Right lung (tissue), 2 donors: ENCODE measurements at regions not wholly inside any gene's neighbourhood (a gene's known extent, or its start where the extent isn't known, plus 50 kb on each side); places are given as distances from the start of the nearest gene placed in this dataset.
"Not testable (repeated sequence)": the region's sequence is repeated elsewhere in the genome, so short reads cannot be mapped to it uniquely, and the experiment has no call there.

Experiments used
- DNase-seq, 2 donors: peaks; one replicate each; pipeline ENCODE4 v3.0.0-alpha.2; 2013

DNA sequence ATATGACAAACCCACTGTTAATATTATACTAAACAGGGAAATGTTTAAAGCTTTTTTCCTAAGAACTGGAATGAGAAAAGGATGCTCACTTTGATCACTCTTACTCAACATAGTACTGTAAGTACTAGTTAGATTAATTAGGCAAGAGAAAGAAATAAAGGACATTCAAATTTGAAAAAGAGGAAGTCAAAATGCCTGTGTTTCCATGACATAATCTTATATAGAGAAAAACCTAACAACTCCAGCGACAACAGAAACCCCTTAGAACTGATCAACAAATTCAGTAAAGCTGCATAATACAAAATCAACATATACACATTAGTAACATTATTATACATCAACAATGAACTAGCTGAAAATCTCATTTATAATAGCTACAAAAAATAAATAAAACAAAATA, 200.6 kb upstream of the ROBO1 start:
- no peak for DNase-seq

DNA sequence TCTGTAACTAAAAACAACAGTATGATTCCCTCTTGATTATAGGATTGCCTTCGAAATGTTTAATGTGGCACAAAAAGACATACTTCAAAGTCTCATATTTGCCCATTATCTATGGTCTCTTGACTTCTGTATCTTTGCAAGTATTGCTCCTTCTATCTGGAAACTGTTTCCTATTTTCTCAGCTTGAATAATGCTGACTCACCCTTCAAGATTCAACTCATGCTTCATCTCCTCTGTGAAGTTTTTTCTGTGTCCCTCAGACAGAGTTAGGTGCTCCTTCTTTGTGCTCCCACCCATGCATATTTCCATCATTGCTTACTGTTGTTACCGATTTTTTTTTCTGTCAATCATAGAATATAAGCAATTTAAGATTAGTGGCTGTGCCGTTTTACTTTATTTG, 192.8 kb upstream of the ROBO1 start:
- DNase-seq = no peak

DNA sequence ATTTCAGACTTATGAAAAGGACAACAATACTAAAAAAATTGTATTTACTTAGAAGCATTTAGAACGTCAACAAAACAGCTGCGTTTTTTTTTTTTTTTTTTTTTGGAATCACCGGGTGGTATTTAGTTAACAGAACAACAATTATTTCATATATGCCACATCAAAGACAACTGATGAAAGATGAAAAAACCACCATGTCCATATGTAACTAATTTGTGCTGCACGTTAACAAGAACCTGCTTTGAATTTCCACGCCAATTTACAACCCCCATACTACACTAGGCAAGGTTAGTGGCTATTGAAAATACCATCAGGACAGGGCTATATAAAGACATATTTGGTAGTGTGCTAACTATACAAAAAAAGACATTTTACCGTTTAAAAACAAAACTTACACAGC, 189.3 kb upstream of the ROBO1 start:
- DNase-seq = no peak

DNA sequence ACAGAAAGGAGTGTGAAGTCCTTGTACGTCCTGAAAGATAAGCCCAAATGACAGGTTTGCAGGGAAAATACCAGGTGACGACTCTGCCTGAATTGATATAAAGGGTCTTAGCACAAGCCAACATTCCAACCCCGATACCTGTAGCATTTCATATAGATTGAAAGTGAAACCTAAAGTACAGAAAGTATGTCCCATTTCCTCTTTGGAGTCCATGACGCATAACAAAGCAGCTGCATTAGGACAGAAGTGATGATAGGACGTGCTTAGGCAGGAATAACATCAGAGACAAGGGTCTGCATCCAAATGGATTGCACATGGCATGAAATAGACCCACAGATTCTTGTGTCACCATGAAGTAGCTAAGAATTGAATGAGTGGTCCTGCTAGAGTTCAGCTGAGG, 187.0 kb upstream of the ROBO1 start:
- DNase-seq = no peak

DNA sequence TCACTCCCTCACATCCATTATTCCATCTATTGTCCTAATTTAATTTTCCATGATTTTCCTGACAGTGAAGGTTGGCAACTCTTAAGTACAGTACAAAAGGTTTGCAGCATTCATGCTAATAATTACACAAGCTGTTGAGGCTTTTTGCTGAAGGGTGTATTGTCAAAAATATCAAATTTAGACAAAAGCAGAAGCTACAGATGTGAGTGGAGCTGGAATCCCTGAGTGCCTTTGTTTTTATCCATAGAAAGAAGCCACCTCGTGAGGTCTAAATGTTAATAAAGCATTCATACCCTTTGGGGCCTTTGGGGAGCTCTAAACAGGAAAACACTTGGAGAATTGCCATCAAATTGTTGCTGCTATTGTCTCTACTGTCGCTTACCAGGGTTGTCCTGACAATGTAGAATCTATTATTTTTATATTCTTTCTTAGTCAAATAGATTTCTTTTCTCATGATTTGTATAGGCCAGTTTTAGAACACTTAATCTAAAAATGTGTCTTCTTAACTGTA, 185.8 kb upstream of the ROBO1 start:
- no peak for DNase-seq

DNA sequence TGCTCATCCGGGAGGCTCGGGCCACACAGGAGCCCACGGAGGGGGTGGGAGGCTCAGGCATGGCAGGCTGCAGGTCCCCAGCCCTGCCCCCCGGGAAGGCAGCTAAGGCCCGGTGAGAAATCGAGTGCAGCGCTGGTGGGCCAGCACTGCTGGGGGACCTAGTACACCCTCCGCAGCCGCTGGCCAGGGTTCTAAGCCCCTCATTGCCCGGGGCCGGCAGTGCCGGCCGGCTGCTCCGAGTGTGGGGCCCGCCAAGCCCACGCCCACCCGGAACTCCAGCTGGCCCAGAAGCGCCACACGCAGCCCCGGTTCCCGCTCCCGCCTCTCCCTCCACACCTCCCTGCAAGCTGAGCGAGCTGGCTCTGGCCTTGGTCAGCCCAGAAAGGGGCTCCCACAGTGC, 183.6 kb upstream of the ROBO1 start:
- DNase-seq = not testable (repeated sequence)

DNA sequence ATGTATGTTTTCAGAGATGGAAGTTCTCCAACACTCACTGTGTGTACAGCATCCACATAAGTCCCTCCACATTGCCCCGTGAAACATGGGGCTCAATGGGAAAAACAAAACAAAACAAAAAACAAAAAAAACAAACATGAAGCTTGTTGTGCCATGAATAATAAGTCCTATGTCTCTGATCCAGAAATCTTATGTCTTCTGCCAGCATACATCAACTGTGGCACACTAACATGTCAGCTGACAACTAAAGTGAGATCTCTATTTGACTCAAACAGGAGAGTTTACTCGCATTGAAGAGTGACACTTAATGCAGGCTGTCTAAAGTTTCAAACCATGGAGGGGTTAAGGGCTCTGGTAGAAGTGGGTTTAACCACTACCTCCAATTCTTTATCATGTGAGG, 180.2 kb upstream of the ROBO1 start:
- no peak for DNase-seq

DNA sequence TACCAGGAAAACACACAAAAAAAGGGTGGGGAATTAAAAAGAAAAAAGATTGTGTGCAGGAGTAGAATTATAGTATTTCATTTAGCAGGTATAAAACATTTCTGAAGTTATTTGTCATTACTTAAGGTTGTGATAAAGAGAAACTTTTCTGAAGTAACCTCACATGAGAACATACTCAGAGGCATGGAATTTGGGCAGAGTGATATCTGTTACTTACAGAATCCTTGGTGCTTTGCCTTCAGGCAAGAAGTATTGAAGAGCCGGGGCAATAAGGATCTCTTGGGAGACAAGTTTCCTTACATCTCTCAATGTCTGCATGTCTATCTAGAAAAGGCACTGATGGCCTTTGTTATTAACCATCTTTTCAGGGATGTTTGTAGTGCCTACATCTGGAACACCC, 179.7 kb upstream of the ROBO1 start:
- no peak for DNase-seq

DNA sequence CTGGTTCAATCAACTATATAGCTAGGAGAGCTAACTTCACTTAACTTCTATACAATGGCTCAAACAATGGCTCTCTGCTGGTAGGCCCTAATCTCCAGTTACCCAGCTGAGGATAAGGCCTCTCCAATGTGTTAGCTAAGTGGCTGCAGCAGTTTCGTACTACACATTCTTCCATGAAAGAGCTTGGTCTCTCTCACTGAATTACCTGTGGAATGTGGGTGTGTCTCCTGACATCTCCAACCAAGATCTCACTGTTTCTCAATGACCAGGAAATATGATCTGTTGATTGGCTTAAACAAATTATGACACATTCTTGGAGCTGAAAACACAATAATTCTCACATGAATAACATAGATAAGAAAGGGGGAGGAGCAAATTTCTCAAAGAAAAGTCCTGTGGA, 169.8 kb upstream of the ROBO1 start:
- DNase-seq = no peak

DNA sequence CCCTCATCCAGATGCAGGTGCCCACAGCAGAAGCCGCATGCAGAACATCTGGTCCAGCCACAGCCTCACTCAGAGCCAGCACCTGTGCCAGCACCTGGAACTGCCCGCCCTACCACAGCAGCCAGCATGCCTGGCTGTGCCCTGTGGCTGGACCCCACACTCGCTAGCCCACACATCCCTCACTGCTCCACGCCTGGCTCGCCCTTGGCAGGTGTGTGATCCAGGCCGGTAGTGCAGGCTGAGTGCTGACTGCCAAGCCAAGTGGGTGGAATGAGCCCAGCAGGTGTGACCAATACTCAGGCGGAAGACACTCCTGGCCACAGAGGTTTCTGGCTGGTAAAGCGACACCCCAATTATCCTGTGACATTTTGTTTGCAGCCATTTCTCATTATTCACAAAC, 162.4 kb upstream of the ROBO1 start:
- DNase-seq = no peak

DNA sequence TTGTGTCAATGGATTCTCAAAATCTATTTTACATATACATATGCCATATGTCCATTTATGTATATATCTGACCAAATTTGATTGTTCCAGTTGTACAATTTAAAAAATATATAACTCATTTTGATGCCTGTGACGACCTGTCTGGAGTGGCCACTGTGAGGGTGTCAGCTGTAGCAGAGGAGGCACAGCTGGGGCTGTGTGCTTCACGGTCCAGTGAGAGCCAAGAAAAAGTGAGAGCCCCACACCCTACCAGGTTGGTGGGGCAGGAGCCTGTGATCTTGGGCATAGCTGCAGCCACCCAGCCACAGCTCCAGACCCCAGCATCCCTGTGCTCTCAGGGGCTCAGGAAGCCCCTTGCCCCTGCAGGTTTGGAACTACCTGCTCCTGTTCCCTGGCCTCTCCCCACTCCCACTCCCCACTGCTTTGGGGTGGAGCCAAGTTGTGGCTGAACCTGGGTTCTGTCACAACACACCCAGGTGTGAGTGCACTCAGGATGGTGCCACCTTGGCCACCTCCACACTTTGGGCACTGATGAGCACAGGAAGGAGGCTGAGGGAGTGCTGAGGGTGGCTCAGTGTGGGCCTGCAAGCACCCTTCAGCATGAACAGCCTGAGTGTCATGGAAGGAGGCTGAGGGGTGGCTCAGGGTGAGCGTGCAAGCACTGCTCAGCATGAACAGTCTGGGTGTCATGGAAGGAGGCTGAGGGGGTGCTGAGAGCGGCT, 161.1 kb upstream of the ROBO1 start:
- no peak for DNase-seq

DNA sequence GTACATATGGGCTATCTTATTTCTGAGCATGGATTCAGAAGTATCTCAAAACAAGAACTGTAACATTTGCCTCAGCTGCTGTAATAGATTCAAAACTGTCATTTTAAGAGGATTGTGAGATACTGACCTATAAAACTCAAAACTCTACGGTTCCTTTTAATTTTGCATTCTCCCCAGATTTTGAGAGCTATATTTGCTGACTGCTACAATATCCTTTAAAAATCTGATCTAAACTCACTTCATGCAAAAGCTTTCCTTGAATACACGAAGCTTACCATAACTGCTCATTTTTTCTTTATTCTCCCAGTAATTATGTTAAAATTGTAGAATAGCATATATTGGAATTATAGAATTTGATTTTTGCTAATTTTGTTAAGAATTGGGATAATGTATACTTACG, 158.7 kb upstream of the ROBO1 start:
- no peak for DNase-seq

DNA sequence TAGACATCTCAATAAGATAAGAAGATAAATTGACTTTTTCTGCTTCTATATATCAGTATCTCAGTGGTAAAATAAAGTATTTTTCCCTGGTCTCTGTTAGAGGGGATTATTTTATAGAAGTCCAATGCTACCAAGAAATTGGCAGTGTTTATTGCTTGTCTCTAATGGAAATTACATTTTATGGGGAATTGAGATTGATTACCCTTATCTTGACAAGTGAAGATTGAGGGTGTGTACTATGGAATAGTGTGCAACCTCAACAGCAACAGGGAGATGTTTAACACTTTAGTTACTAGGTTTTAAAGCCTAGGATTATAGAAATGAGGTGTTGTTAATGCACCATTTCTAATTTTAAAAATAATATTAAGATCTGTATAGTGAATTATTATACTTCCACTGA, 154.8 kb upstream of the ROBO1 start:
- no peak for DNase-seq

DNA sequence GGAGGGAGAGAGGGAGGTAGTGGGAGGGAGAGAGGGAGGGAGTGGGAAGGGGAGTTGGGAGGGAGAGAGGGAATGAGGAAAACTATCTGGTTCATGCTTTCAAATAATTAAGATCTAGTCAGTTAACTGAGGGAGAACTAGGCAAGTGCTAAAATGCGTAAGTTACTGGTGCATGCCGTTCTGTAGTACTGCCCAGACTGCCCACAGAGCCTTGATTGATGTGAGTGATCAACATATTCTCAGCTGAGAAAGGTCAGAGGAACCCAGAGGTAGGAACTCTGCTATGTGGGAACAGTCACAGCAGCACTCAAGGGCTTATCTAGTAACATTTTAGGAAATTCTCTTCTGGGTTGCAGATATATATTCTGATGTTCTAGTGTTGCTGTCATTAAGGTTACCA, 149.8 kb upstream of the ROBO1 start:
- no peak for DNase-seq

DNA sequence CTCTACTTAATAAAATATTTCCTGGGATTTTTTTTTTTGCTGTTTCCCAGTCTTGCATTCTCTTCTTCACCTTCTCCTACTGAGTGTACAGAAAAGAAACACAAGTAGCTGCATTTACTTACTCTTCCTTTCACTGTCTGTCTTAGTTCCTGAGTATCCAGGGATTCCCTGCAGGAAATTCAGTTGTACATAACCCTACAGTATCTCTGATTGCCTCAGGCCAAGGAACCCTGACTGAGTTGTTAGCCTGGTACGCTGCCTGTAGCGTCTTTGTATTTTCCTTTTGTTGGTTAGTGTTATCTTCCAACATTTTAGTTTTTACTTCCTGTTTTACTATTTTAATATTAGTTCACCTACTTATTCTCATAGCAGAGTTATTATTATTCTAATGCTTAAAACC, 142.5 kb upstream of the ROBO1 start:
- DNase-seq = no peak

DNA sequence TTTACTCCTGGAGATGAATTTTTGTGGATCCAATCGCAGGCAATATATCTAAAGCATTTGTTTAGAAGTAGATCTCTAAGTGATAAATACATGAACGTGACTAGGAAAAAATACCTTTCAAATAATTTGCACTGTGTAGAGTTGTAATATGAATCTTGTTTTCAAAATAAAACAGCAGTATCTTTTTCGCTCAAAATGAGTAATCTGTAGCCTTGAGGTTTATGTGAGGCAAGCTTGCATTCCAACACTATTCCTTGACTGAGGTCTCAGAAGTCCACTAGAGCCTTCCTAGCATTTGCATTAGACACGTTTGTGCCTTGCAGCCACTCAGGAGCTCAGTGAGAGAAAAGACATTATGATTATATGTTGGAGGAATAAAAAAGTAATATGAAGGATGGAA, 138.3 kb upstream of the ROBO1 start:
- no peak for DNase-seq

DNA sequence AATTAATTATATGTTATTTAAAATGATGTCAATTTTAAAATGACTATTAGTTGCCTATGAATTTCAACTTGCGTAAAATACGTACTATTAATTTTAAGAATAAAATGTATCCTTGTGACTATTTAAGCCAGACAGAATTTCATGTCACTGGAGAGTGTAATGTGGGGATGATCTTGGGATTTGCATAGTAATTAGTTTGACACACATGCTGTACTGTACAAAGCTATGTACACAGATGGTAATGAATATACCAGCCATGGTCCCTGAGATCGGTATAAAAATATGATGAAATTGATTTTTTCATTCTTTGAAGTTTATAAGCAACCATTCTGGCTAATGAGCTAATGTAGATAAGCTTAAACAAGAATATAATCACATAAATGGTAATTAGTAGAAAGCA, 134.4 kb upstream of the ROBO1 start:
- no peak for DNase-seq

DNA sequence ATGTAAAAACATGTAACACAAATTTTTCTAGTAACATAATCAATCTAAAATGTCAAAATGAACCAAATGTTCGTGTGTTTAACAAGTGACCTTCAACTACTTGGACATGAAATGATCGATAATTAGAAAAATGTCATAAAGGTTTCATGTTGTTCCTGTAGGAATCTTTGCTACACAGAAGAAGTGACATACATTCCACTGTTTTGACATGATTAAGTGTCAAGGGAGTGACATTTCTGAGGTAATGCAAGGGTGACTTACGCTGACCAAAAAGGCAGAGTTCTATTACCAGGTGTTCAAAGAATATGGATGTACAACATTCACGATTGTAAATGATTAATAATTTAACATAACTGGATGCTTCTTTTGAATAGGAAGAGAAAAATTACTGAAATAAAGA, 131.1 kb upstream of the ROBO1 start:
- no peak for DNase-seq

DNA sequence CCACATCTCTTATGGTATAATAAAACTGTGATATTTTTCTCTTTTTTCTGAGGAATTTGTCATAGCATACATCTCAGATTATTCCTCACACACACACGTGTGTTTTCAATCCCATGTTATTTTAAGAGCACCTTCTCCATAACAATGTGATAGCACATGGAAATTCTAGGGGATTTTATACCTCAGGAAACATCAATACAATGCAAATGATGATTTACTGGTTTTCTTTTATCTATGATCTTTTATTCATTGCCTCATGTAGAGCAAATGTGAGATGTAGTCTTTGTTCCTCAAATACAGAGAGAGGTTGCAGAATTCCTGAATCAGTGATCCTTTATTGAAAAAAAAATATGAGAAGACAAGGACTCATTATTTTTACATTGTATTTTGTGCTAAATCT, 128.3 kb upstream of the ROBO1 start:
- no peak for DNase-seq

DNA sequence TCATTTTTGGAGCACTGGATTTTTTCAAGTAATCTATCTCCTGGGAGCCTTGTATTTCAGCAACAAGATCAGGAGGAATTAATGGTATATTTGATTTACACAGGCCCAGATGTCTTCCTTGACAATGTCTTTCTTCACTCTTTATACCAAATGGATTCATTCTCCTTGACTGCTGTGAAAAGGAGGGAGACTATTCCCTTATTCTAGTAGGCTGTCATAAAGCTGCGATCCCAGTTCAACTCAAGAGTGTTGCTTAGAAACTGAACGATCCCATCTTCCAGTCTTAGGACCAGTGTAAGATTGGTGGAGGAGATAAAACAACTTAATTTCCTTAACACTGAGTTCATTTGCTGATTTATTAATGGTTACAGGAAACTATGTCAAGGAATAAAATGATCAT, 119.4 kb upstream of the ROBO1 start:
- DNase-seq = no peak

DNA sequence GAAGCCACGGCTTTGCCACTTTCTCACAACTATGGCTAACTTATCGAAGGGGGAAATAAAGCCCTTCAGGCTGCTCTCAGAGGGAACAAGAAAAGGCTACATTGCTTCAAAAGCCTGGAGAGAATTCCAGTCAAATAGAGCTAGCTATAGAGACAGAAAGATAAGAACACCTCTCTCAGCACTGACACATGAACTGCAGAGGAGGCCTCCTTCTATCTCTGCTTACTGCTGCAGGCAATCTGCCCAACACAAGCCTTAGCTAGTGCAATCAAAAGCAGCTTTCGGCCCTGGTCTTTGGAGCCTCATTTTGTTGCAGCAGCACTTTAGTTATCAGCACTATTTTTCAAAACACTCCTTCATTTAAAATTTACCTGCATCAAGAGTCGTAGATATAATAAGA, 118.4 kb upstream of the ROBO1 start:
- no peak for DNase-seq

DNA sequence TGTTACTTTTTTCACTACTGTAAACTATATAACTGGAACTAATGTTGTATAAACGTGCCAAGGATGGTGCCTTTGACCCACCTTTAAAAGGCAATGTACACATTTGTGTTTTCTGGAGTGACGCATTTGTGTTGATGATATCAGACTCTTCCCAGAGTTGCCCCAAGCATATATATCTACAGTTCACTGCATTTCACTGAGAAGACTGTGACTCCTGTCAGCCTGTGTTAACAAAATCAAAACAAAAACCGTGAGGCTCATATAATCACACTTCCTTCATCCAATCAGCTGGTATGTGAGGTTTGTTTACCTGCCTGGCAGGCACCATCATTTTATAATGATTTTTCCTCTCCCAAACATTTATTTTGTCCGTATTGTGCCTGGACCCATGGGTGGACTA, 117.6 kb upstream of the ROBO1 start:
- DNase-seq = no peak

DNA sequence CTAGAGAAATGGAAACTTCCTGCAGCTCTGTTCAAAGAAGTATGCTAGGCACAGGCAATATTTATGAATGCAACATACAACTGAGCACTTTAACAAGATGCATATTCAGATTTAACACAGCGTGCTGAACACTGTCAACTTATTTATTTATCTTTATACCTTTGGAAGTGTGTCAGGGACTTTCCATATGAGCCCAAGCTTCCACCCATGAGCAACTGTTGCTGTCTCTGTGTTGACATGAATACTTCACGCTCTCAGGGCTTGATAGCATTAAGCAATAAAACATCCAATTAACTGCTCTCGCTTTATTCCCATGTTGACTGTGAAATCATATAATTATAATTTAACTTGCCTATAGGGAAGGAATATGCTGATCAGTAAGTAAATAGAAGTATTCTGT, 116.6 kb upstream of the ROBO1 start:
- DNase-seq = no peak

DNA sequence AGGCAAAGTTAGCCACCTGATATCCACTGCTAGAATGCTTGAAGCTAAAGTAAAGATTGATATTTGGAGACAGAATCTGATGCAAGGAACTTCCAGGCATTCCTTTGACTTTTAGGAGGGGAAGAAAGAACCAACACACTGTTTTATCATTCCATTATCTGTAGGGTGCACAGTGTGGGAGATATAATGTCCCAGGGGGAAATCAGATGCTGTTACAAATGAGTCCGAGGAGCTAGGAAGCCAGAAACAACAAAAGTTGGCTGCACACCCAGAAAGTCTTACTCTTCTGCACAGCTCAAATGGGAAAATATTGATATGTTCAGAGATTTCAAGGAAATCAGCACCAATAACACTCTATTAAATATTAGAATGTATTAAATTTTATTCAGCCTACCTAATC, 113.6 kb upstream of the ROBO1 start:
- no peak for DNase-seq

DNA sequence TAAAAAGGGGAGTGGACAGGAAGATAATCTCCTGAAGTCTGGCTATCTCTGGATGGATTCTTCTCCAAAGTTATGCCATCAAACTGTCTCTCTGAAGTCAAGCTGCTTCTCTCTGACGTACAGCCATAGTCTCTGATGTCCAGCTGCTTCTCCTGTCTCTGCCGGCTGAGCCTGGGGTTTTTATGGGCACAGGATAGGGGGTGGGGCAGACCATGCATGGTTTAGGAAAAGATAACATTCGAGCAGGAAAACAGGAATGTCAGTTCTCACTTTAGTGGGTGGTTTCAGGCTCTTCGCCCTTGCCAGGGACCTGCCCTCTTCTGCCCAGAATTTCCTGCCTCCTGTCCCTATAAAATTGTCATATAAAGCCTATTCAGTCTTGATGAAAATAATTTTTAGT, 110.9 kb upstream of the ROBO1 start:
- DNase-seq = no peak
